HEK293T (cell line): ENCODE measurements at regions not wholly inside any gene's neighbourhood (a gene's known extent, or its start where the extent isn't known, plus 50 kb on each side); places are given as distances from the start of the nearest gene placed in this dataset.

Experiments used
- CTCF ChIA-PET: fragments of 350-600 bp; formaldehyde crosslinking; extraction: SDS; loops from one replicate; lab custom pipeline; 2021; ENCODE audit warnings: antibody characterized with exemption, inconsistent platforms; lab: Yijun Ruan, JAX
- POLR2A ChIA-PET: fragments of 350-600 bp; formaldehyde crosslinking; extraction: SDS; loops from one replicate; lab custom pipeline; 2020; ENCODE audit warnings: antibody characterized with exemption, inconsistent platforms; lab: Yijun Ruan, JAX
- DNase-seq: peaks from one replicate; pipeline ENCODE4 v3.0.0; 2012; ENCODE audit warnings: mixed read lengths; ENCODE audit errors: extremely low spot score
- ARNT ChIP-seq: fragments of 450-650 bp; IDR thresholded peaks from 2 replicates; pipeline ENCODE4 v1.6.1; 2017; ENCODE audit warnings: mild to moderate bottlenecking
- BHLHE40 ChIP-seq: fragments of 450-650 bp; IDR thresholded peaks from 2 replicates; pipeline ENCODE4 v1.6.1; 2016; ENCODE audit warnings: mild to moderate bottlenecking, moderate library complexity, borderline replicate concordance
- CTBP1 ChIP-seq: fragments of 450-650 bp; IDR thresholded peaks from 2 replicates; pipeline ENCODE4 v1.6.1; 2016; ENCODE audit warnings: borderline replicate concordance
- ELF4 ChIP-seq: fragments of 450-650 bp; IDR thresholded peaks from 2 replicates; pipeline ENCODE4 v1.6.1; 2017; ENCODE audit warnings: antibody characterized with exemption
- FOXA1 ChIP-seq: fragments of 450-650 bp; IDR thresholded peaks from 2 replicates; pipeline ENCODE4 v1.6.1; 2016; ENCODE audit warnings: mild to moderate bottlenecking
- FOXK2 ChIP-seq: fragments of 450-650 bp; IDR thresholded peaks from 2 replicates; pipeline ENCODE4 v1.6.1; 2016; ENCODE audit warnings: mild to moderate bottlenecking
- FOXM1 ChIP-seq: fragments of 450-650 bp; IDR thresholded peaks from 2 replicates; pipeline ENCODE4 v1.6.1; 2017; ENCODE audit warnings: mild to moderate bottlenecking, borderline replicate concordance
- HDGF ChIP-seq: fragments of 450-650 bp; IDR thresholded peaks from 2 replicates; pipeline ENCODE4 v1.6.1; 2017; ENCODE audit warnings: antibody characterized with exemption, borderline replicate concordance
- L3MBTL2 ChIP-seq: fragments of 450-650 bp; conservative IDR thresholded peaks from 2 replicates; pipeline ENCODE4 v1.6.1; 2016; ENCODE audit warnings: mild to moderate bottlenecking
- LEF1 ChIP-seq: fragments of 450-650 bp; IDR thresholded peaks from 2 replicates; pipeline ENCODE4 v1.6.1; 2017; ENCODE audit warnings: mild to moderate bottlenecking, borderline replicate concordance
- NFRKB ChIP-seq: fragments of 450-650 bp; IDR thresholded peaks from 2 replicates; pipeline ENCODE4 v1.6.1; 2016; ENCODE audit warnings: mild to moderate bottlenecking, moderate library complexity
- SP1 ChIP-seq: fragments of 450-650 bp; IDR thresholded peaks from 2 replicates; pipeline ENCODE4 v1.6.1; 2017
- SUZ12 ChIP-seq: fragments of 450-650 bp; IDR thresholded peaks from 2 replicates; pipeline ENCODE4 v1.6.1; 2016; ENCODE audit warnings: mild to moderate bottlenecking
- TARDBP ChIP-seq: fragments of 450-650 bp; IDR thresholded peaks from 2 replicates; pipeline ENCODE4 v1.6.1; 2016
- ZNF384 ChIP-seq: fragments of 450-650 bp; IDR thresholded peaks from 2 replicates; pipeline ENCODE4 v1.6.1; 2016
- TF ChIP-seq, protein P1 (sequence below): fragments of 450-650 bp; IDR thresholded peaks from 2 replicates; pipeline ENCODE4 v1.6.1; 2016

DNA sequence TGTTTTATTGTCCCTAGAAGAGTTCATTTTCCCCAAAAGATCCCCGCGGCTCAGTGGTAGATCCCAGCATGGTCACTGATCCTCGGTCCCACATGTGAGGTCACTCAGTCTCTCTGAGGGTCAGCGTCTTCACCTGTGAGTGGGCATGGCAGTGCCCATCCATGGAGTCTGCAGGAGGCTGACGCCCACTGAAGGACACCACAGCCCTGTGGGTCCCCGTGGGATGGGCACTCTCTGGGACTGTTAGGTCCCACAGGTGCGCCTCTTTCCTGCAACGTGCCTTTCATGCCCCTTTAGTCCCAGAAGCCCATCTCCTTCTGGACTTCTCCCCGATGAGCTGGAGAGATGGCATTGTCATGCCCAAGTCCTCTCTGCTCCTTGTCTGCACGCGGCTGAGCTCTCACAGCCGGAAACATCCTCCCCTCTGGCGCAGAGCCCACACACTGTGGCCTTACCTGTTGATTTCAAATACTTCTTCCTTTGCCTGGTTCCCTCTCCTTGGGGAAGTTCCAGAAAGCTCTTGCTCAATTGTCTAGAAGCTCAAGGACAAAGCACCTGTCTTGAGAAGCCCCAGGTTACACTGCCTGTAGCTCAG is 75.9 kb downstream of the PTGR3 start:
- POLR2A ChIA-PET = no interaction called here
- no peak for DNase-seq

DNA sequence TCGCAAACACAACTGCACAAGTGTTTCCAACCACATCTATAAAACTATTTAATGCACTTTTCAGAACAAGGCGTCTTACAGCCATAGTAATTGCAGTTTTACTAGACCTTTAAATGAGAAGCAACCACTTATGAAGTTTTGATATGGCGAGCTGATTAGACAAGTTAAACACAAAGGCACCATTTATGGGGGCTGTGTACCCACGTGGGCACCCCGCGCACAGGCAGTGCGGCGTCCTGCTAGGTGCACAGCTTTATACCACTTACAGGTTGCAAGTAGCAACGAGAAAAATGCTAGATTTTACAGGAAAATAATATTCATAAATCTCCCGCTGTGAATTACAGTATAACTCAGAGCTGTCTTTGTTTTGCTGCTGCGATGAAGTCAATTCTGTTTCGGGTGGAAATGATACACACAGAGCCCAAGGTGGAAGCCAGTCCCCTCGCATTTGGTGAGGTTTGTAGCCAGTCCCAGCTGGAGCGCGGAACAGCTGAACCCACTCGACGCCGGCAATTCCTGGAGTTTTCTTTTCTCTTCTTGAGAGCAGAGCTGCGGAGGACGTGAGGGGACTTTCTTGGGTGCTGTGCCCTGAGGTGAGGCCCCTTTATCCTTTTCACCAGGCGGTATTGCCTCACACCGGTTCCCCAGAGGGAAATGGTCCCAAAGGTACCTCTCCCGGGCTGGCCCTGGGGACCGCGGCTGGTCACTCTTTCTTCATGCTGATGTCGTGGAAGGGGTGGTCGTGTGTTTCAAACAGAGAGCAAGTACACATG is 76.7 kb downstream of the PTGR3 start:
- TF ChIP-seq HDGF (no peak), TARDBP (no peak), FOXK2 (no peak), L3MBTL2 (no peak), FOXA1 (no peak), FOXM1 (no peak), ELF4 (no peak), ZNF384 (no peak), NFRKB (no peak), SUZ12 (no peak)
- no peak for DNase-seq
- POLR2A ChIA-PET = no interaction called here
- CTCF ChIA-PET = no interaction called here

More for the DNA sequence above, 75.9 kb downstream of the PTGR3 start:
- CTCF ChIA-PET = no interaction called here
- TF ChIP-seq BHLHE40 (no peak), FOXK2 (no peak), FOXM1 (no peak), NFRKB (no peak), HDGF (no peak), SUZ12 (no peak), CTBP1 (no peak), FOXA1 (no peak), ZNF384 (no peak), SP1 (no peak), ARNT (no peak)
- TF ChIP-seq, protein P1, sequence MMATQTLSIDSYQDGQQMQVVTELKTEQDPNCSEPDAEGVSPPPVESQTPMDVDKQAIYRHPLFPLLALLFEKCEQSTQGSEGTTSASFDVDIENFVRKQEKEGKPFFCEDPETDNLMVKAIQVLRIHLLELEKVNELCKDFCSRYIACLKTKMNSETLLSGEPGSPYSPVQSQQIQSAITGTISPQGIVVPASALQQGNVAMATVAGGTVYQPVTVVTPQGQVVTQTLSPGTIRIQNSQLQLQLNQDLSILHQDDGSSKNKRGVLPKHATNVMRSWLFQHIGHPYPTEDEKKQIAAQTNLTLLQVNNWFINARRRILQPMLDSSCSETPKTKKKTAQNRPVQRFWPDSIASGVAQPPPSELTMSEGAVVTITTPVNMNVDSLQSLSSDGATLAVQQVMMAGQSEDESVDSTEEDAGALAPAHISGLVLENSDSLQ = no peak

DNA sequence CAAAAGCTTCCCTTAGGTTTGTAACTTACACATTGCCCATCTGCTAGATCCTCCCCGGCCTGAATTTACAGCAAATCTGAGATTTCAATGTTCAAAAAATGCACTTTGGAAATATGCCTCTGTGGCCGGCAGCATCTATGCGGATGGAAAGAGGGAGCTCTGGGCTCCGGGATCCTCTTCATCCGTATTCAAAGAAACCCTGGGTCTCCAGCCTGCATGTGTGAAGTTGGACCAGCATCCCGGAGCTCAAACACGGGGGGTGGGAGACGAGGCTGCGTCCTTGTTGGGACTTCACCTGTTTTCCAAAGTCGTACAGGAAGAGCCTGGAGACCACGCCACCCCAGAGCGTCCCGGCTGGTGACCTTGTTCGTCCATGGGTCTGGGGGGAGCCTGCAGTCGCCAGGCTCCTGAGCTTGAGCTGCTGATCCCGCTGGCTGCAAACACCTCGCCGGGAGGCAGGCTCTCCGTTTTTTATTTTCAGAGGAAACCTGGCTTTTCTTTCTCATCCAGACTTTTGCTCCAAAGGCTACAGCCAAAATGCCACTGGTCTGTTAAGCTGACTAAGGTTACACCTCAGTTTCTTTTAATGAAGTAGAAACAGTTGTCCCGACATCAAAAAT is 77.4 kb downstream of the PTGR3 start:
- ChIA-PET POLR2A (no interaction called here), CTCF (interaction anchor here (0.6 kb wide), 1 partner anchor 931 kb away, joined by 3 read pairs; no protein-coding TSS in a partner anchor)
- TF ChIP-seq NFRKB (no peak), FOXA1 (no peak), FOXK2 (no peak), HDGF (no peak), SP1 (no peak), ARNT (no peak), ELF4 (no peak), L3MBTL2 (no peak), TARDBP (no peak), BHLHE40 (no peak), FOXM1 (no peak)
- TF ChIP-seq, protein P1 = no peak
- DNase-seq = no peak

DNA sequence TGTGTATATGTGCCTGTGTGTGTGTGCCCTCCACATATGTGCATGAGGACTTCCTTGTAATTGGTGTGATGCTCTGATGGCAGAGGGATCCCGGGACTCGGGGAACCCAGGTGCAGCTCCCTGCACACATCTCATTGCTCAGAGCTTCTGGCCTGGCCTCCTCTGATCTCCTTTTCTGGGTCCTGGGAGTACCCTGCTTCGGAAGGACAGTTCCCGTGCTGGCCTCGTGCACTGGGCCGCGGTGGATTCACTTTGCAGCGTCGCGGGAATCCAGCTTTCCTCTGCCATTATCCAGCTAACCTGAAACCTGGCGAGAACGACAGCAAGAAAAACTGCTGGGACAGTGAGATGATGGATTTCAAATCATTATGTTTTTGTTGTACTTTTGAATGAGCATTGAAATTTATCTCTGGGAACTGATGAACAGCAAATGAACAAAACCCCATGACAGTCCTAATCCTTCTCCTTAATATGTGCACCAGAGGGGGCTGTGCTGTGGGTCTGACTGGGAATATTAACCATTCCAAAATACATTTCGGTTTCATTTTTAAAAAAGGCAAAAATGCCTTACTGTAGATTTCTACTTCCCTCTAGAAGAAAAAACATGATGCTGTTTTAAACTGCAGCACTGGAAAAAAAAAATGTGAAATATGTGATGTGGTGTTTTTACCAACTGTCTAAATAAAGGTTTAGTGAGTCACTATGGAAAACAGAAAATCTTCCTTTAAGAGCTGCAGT is 78.2 kb downstream of the PTGR3 start:
- TF ChIP-seq FOXM1 (no peak), L3MBTL2 (no peak), ELF4 (no peak), SP1 (no peak)
- TF ChIP-seq, protein P1 = no peak
- DNase-seq = no peak
- ChIA-PET POLR2A (no interaction called here), CTCF (interaction anchor here (0.6 kb wide), 1 partner anchor 930 kb away, joined by 3 read pairs; no protein-coding TSS in a partner anchor)

DNA sequence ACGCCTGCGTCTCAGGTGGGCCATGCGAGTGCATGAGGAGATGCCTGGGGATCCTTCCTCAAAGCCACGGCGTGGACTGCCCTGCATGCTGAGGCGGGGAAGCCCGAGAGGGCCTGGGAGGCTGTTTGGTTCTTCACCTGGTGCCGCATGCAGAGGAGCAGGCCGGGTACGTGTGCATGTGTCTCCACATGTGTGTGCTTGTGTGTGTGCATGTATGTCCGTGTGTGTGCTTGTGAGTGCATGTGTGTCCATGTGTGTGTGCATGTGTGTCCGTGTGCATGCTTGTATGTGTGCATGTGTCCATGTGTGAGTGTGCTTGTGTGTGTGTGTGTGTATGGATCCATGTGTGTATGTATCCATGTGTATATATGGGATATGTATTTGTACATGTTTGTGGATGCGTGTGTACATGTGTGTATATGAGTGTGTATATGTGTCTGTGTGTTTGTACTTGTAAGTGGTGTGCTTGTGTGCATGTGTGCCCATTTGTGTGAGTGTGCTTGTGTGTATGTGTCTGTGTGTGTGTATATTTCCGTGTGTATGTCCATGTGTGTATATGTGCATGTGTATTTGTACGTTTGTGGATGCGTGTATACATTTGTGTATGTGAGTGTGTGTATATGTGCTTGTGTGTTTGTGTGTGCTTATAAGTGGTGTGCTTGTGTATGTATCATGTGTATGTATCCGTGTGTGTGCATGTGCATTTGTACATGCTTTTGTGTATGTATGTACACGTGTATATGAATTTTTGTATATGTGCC is 79.0 kb downstream of the PTGR3 start:
- ChIA-PET CTCF (no interaction called here), POLR2A (no interaction called here)
- TF ChIP-seq TARDBP (no peak), ZNF384 (no peak), CTBP1 (no peak), NFRKB (no peak), ARNT (no peak), FOXA1 (no peak), SUZ12 (no peak), L3MBTL2 (no peak), FOXM1 (no peak), FOXK2 (no peak), HDGF (no peak), BHLHE40 (no peak), SP1 (no peak), LEF1 (no peak), ELF4 (no peak)
- TF ChIP-seq, protein P1 = no peak
- DNase-seq = no peak
